Activated effector memory CD4-positive, alpha-beta T cell treated with Interleukin-2 at 50 U/mL for 16 hours (primary cell): ENCODE measurements at regions not wholly inside any gene's neighbourhood (a gene's known extent, or its start where the extent isn't known, plus 50 kb on each side); places are given as distances from the start of the nearest gene placed in this dataset.
"Not testable (repeated sequence)": the region's sequence is repeated elsewhere in the genome, so short reads cannot be mapped to it uniquely, and the experiment has no call there.

ENCODE experiments used
- DNase-seq: peaks from one replicate; pipeline ENCODE4 v3.0.0-alpha.2; 2020

DNA sequence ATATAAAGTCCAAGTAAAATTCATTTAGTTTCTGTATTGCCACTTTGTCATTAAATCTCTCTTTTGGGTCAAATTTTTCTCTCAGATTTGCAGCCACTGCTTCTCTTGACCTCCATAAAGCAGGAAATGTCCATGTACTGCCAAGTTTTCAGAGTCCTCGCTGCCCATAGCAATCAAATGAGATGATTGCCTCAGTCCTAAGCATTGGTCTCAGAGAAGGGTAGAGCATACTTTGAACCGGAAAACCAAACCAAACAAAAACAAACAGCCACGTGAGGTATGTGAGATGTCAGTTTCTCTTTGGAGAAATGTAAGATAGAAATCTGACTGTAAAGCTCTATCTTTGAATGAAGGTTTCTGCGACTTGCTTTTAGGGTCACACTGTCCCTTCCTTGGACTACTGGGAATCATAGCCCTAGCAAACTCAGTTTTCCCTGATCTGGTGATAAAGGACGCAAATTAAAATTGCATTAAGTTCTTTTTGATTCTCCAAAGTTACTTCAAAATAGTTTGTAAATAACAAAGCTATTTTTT is 505.4 kb upstream of the CITED2 start:
- DNase-seq = no peak

DNA sequence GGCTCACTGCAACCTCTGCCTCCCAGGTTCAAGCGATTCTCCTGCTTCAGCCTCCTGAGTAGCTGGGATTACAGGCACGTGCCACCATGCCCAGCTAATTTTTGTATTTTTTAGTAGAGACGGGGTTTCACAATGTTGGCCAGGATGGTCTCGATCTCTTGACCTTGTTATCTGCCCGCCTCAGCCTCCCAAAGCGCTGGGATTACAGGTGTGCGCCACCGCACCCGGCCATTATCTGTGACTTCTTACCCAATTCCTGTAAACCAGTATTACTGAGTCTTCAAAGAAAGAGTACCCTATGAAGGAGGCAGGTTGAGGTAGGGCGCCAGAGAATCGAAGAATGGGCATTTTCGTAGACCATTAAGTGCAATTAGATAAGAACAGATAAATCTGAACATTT is 504.8 kb upstream of the CITED2 start:
- not testable (repeated sequence) for DNase-seq

DNA sequence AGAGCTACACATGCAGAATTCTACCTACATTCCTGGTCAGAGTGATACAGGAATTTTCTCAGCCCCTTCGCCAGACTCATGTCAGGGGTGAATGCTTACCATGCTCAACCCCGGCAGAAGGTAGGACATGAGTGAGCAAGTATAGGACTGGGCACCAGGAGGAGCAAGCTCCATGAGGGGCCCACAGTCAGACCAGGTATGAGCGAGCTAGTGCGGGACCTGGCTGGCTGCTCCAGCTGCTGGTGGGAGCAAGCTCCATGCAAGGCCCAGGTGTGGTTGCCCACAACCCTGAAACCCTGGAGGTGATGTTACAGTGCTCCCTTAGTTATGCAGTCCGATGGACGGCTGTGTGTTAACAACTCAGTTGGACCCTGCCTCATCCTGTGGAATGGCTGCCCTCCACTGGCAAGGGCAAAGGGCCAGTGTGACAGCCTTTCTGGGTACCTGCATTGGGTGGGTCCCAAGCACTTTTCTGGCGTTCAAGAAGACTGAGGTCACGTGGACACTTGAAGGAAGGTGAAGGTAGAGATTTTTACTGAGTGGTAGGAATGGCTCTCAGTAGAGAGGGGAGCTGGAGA is 503.5 kb upstream of the CITED2 start:
- no peak for DNase-seq

DNA sequence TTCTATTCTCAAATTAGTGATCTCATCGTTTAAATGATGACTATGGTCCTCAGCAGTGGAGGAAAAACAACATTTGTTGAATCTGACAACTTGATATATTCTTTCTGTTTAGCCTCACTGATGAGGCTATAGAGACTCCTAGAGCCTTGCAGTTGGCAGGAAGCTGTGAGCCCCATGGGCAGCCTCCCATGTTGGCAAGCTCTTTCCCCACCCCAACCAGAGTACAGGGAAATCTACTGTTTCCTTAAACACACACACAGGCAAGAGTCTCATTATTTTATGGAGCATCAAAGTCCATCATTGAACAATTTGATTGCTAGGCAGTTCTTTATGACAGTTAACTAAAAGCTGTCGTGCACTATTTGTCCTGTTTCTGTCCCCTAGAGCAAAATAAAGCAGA is 498.2 kb upstream of the CITED2 start:
- no peak for DNase-seq

DNA sequence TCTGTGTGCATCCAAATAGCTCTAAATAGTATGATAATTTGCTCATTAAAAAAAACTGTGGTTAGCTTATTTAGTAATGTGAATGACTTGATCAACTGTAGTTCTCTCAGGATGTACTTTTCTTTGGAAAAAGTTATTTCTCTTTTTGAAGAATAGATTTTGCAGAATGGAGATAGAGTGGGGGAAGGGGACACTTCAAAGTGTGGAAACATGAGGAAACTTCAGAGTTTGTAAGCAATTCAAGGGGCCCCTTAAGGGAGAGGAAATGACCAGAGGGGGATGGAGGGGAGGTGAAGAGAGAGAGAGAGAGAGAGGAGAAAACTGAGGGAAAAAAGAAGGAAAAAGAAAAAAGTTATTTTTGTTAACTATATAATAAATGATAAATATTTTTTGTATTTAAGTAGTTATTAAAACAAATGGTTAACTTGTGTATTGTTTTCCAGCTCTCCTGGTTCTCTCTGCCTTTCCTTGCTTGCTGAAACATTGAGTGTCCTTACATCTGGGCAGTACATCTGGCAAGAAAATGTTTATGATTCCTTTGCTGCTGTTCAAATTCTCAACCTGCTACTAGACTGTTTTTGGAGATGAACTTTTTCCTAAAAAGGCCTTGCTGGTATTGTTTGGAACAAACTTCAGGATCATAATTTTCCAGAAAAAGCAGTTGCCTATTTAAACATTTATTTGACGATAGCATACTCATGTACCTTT is 497.5 kb upstream of the CITED2 start:
- DNase-seq = no peak

DNA sequence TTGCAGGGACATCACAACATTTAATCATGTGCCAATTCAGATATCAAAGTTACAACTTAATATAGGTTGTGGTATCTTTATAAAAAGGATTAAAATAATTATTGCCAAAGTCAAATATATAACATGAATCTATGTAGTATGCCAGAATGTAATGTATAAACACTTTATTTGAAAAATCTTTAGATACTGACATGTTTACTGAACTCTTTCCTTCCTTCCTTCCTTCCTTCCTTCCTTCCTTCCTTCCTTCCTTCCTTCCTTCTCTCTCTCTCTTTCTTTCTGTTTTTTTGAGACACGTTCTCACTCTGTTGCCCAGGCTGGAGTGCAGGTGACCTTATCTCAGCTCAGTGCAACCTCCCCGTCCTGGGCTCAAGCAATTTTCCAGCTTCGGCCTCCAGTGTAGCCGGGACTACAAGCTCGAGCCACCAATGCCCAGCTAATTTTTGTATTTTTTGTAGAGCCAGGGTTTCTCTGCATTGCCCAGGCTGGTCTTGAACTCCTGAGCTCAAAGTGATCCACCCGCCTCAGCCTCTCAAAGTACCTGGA is 496.8 kb upstream of the CITED2 start:
- DNase-seq = no peak

DNA sequence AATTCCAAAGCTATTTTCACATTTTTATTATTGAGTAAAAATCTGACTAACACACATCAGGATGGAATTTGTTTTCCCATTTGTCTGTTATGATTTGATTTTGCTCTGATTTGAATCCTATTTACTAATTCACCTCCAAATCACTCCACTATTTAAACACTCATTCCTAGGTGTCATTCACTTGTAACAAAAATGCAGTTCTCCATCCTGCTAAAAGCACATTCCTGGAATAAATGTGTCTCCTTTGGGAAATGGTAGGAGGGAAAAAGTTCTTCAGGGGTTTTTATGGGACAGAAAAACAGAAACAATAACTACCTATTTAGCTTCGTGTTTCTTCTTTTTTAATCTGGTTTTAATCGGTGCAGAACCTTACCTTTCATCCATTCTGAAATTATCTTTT is 494.1 kb upstream of the CITED2 start:
- DNase-seq = no peak

DNA sequence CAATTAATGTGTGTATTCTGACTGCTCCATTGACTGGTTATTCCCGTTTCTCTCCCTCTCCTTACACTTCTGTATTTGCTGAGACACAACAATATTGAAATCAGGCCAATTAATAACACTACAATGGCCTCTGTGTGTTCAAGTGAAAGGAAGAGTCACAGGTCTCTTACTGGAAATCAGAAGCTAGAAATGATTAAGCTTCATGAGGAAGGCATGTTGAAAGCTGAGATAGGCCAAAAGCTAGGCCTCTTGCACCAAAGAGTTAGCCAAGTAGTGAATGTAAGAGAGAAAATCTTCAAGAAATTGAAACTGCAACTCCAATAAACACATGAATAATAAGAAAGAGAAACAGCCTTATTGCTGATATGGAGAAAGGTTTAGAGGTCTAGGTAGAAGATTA is 489.5 kb upstream of the CITED2 start:
- DNase-seq = no peak

DNA sequence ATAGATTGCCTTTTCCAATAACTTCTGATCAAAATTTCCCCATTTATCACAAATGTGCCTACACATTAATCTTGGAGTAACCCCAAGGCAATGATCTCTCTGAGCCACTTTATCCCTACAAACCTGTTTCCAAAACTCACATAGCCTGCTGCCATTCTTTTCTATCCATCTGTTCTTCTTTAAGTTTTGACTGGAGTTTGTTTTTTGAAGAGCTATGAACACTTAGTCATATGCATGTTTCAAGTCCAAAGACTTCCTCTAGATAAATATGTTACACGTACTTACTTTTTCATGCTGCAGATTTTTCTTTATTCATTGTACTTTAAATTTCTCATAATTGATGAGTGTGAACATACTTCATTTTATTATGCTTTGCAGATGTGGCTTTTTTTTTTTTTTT is 488.9 kb upstream of the CITED2 start:
- no peak for DNase-seq

DNA sequence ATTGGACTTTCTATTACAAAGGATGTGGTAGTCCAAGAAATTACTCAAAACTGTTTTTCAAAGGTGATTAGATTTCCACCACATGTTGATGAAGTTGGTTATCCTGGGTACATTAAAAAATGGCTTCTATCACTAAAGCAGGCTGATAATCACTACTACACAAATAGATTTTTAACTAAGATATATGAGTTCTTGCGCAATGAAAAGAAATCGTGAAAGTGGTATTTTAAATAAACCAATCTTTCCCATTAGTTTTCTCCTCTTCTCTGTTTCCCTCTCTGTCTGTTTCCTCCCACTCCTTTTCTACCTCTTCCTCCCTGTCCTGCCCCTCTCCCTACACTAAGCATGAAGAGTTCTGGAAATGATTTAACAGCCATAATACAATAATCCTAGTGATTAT is 487.9 kb upstream of the CITED2 start:
- DNase-seq = no peak

DNA sequence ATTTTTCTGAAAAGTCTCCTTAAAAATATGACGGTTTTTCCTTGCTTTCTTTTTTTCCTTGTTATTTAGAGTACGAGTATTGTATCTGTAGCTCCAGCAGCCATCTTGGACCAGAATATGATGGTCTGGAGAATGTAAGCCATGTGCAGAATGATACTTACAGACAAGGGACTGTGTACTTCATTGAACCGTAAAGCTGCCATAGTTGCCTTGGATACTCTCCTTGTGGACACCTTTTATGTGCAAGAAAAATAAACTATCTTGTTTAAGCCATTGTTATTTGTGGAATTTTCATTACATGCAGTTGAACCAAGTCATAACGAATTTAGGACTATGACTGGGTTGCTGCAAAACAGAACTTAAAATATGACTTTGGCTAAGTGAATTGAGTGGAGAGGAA is 485.8 kb upstream of the CITED2 start:
- no peak for DNase-seq

DNA sequence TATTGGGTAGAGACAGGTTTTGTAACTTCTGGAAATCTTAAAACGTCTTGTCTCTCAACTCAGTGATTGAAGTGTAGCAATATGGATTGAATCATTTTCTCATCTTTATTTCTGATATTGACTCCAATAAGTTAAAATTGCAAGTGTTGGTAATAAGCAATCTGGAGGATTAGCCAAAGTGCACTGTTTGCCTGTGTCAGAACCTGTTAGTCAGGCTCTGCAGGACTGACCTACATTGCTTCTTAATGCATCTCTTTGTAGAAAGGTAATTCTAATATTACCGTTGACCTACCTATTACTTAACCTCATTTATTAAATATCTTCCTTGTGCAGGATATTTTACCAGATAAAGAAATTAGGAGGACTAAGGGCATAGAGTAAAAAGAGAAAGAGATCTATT is 484.0 kb upstream of the CITED2 start:
- no peak for DNase-seq

DNA sequence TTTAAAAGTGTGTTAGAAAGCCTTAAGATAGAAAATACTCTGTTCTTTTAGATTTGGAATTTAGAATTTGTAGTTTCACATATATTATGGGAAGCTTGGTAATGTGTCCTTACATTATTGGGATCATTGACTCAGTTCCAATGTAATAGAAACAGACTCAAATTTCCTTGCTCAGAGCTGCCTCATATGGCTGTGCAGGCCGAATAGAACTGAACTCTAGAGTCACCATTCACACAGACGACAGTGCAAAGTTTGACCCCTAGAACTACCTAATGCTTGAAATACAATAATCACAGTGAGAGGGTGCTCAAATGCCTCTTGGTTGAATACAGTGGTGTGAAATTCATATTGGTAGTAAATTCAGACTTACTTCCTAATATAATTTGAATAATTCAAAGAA is 482.7 kb upstream of the CITED2 start:
- no peak for DNase-seq

DNA sequence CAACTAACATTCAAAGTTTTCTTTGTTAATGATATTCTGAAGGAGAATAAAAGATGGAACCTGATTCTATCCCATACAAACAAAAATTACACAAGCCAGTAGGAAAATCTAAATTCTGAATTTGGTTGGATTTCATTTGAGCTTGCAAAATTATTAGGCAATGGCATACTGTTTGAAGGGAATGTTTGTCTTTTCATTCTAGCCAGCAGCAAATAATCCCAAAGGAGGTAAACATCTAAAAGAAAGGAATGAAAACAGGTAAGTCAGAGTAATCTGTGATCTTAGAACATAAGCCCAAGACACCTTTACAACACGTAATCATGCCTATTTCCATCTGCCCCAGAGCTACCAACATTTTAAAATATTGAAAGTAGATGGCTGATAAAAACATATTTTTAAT is 482.1 kb upstream of the CITED2 start:
- no peak for DNase-seq

DNA sequence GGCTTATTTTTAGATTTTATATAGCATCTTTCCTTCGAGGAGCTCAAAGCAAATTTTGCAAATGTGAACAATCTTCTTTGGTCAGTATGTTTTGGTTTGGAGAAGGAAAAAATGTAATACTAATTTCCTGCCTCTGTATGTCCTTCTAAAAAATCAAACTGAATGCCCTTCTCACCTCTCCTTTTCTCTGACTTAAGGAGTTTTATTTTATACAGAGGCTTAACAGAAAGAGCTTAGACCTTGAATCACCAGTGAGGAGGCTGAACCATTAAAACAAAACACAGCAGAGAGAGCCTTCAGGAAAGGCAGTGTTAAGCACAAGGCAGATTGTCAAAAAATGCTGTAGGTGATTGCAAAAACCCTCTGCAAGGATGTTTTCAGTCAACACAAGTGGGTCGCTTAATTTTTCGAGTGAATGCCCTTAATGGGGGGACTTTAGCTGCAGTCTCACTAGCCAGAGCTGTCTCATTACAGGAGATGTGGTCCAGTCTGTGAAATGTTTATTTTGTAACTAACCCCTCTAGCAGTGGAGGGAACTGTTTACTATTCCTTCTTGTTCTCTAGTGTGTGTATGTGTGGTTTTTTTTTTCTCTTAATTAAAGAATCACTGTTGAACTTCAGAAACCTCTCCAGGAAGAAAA is 481.3 kb upstream of the CITED2 start:
- no peak for DNase-seq

DNA sequence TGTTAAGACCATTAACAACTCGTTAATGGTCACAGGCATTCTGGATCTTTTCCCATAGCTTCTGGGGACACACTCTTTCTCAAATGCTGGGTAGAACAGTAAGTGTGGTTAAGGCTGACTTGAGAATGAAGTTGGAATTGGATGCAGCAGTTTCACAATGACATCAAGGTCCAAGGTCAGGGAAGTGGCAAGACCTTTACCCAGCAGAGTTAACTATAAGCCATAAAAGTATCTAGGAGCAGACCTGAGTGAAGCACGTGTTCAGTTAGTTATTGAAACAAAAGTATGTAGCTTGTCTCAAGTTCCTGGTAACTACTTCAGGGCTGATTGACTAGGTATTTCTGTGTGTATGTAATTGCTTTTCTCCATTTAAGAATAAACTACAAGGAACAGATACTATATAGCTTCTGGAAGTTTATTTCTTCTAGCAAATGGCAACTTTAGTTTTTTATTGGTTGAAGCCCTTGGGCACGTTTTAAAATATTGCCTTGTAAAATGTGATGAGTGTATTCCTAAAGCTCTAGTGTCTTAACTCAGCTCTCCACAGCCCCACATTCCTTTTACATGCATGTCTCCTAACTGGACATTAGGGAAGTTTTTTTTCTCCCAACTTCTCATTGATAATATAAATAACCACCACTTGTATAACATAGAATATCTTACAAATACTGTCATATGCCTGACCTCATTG is 479.0 kb upstream of the CITED2 start:
- DNase-seq = no peak

DNA sequence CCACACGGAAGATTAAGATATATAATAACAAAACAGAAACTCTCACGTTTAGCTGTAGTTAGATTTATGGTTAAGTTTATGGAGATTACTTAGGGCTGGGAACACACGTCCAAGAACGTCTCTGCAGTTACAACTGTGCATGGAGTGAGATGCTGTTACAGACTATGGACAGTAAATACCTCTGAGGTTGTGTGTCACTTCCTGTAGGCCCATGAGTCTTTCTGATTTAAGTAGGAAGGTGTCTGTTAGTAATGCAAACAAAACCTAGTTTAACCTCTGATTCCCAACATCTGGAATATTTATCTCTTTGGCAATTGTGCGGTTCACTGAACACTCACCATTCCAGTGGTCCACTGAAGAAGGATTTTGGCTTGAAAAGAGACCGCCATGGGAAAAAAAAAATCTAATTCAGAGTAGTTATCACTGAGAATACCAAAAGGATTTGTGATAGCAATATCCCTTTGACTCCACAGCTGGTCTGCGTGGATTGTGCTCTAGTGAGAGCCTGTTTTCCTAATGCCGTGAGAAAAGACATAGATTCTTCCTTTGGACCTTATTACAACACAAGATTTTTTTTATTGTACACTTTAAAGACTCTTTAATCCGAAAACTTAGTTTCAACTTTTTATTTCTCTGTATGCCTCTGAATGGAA is 478.2 kb upstream of the CITED2 start:
- no peak for DNase-seq

DNA sequence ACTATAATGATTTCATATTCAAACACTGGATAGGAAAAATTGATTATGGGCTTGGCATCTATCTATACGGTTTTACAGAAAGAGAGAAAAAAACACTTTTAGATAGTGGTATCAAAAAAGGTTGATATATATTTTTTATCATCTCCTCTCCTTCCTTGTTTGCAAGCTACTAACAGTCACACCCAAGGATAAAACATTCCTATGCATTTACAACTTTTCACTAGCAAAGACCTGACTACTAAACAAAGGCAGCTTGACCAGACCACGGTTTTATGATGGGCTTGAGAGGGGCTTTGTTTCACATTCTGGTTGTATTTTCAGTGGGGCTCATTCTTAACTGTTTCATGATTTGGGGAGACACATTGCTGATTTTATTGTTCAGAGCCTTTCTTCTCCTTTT is 477.6 kb upstream of the CITED2 start:
- no peak for DNase-seq

DNA sequence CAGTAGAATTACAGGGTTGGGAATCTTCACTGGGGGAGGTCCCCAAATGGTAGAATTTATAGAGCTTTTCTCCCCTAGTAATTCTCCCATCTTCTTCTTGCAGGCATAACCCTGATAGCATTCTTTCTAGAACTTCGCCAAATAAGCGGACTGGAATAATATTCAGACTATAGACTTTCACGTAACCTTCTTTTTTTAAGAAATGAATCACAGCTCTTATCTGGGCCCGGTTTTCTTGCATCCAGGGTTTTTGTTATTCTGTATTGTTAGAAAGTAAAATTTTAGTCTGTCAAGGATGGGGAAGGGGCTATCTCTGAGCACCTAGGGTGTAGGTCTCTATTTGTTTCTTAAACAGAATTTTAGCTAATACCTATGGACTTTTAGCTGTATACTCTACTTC is 476.8 kb upstream of the CITED2 start:
- DNase-seq = no peak

DNA sequence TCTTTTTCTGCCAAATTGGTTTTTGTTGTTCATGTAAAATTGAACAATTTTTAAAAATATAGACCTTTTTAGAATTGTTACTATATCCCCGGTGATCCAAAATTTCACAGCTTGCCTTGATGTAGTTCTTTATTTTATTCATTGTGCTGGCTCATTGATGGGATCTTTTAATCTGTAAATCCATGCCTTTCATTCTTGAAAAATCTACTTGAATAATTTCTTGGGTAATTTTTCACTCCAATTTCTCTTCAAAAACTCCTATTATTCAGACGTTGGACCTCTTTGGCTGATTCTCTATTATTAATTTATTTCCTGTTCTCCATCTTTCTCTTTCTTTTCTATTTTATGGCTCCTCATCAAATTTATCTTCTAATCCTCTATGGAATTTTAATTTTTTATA is 476.1 kb upstream of the CITED2 start:
- no peak for DNase-seq

DNA sequence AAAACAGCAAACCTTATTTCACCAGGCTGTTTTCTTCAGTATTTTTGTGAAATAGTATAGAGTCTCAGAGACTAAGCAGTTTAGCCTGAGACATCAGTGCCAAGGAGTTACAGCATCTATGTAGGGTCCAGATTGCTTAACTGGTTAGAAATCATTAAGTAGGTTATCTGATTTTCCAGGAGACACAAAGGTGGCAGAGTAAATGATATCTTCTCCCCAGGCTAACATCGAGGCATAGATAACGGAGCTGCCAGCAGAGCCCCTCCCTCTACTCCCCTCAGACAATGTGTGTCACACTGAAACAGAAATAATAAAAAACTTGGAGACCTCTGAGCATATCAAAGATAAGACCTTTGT is 473.0 kb upstream of the CITED2 start:
- no peak for DNase-seq

DNA sequence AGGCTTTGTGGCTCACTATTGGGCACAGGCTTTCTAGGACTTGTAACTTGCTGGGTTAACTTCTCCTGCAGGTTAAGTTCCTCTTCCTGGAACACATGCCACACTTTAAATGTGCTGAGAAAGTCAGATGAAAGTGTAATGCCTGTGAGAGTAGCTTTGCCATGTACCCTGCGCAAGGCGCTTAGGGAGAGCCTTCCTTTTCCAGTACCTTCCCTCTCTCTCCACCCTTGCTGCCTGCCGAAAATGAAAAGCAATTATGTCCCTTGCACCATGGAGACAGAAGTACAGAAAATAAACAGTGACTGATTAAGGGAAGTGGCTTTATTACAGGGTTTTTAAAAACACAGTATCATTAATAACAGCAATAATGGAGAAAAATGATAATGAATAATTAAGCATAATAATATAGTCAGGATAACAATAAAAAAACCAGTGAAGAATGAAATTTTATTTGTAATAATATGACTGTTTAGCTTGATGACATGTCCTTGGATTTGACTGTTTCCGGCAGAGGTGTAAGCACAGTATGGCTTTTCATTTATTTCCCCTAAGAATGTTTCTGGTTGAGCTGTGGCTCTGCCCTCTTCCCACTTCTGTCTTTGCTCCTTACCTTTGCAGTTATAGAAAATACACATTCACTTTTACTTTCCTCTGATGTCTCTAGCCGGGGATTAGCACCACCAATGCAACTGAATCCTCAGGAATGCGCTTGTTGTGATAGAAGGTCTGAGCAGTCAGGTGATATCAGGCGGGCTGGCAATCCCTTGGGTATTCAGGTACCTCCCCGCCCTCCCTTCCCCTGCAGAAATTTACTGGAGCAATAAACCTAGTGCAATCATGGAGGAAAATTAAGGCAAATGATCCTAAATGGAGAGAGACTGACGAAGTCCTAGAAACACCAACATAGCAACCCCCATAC is 472.3 kb upstream of the CITED2 start:
- no peak for DNase-seq
